H1 (cell line): ENCODE measurements at regions not wholly inside any gene's neighbourhood (a gene's known extent, or its start where the extent isn't known, plus 50 kb on each side); places are given as distances from the start of the nearest gene placed in this dataset.

Experiments used
- CTCF ChIA-PET: fragments of 300-600 bp; sonication (Branson Sonifier 250); formaldehyde crosslinking; loops from one replicate; lab custom pipeline; 2021; ENCODE audit not compliant: partially characterized antibody; lab: Charles Lee
- POLR2A ChIA-PET: fragments of 300-600 bp; sonication (Branson Sonifier 250); formaldehyde crosslinking; loops from one replicate; lab custom pipeline; 2021; ENCODE audit warnings: inconsistent platforms; ENCODE audit not compliant: partially characterized antibody; lab: Charles Lee
- DNase-seq, 2 experiments: peaks; one replicate each; pipeline versions ENCODE4 v3.0.0 to v3.0.0-alpha.2; 2010 to 2022; ENCODE audit warnings: low spot score in 2 of 2, low read depth in 1 of 2, mixed read lengths in 1 of 2
- FAIRE-seq: peaks from 2 replicates; lab custom pipeline; 2011; peaks lifted over from hg19 to GRCh38; lab: Jason Lieb, UNC
- H2AFZ ChIP-seq: 2 replicates; pipeline ENCODE4 v1.8.1; 2012; ENCODE audit warnings: low read length, inconsistent platforms
- H2AK5ac ChIP-seq: 2 replicates; pipeline ENCODE4 v1.6.1; 2013; ENCODE audit warnings: low read depth, low read length
- H2BK120ac ChIP-seq: replicated peaks from 2 replicates; pipeline ENCODE3; 2013; ENCODE audit warnings: low read depth, low read length, inconsistent platforms
- H2BK12ac ChIP-seq: 2 replicates; pipeline ENCODE4 v1.6.1; 2013; ENCODE audit warnings: low read depth, low read length
- H2BK15ac ChIP-seq: 2 replicates; pipeline ENCODE4 v1.6.1; 2013; ENCODE audit warnings: low read length
- H2BK20ac ChIP-seq: 2 replicates; pipeline ENCODE4 v1.6.1; 2013; ENCODE audit warnings: low read length
- H2BK5ac ChIP-seq: 2 replicates; pipeline ENCODE4 v1.6.1; 2013; ENCODE audit warnings: low read depth, low read length
- H3K14ac ChIP-seq: 2 replicates; pipeline ENCODE4 v1.6.1; 2013; ENCODE audit warnings: inconsistent platforms; ENCODE audit not compliant: insufficient read length
- H3K18ac ChIP-seq: 2 replicates; pipeline ENCODE4 v1.6.1; 2013; ENCODE audit warnings: low read length; ENCODE audit errors: extremely low read depth
- H3K23ac ChIP-seq: 2 replicates; pipeline ENCODE4 v1.6.1; 2013; ENCODE audit warnings: inconsistent platforms; ENCODE audit not compliant: insufficient read length
- H3K23me2 ChIP-seq: 2 replicates; pipeline ENCODE4 v1.6.1; 2013; ENCODE audit warnings: low read depth, low read length
- H3K27ac ChIP-seq: 2 replicates; pipeline ENCODE4 v1.6.1; 2011; ENCODE audit warnings: low read depth, low read length, inconsistent platforms
- H3K27me3 ChIP-seq, 4 experiments: replicated peaks in 1 of 4; 1 replicate in 1 of 4; 2 replicates in 3 of 4; pipeline versions ENCODE4 v1.6.1 to v1.8.1; 2011 to 2013; ENCODE audit warnings: low read length in 3 of 4, mild to moderate bottlenecking in 3 of 4, inconsistent platforms in 2 of 4, mixed read lengths in 2 of 4, moderate library complexity in 1 of 4; ENCODE audit not compliant: control insufficient read depth in 3 of 4, insufficient read depth in 3 of 4; ENCODE audit errors: extremely low read depth in 1 of 4
- H3K36me3 ChIP-seq, 4 experiments: 2 replicates each; pipeline versions ENCODE4 v1.6.1 to v1.8.1; 2011 to 2013; ENCODE audit warnings: mild to moderate bottlenecking in 4 of 4, low read length in 3 of 4, moderate library complexity in 2 of 4, control low read depth in 1 of 4, inconsistent platforms in 1 of 4; ENCODE audit not compliant: insufficient read depth in 4 of 4, control insufficient read depth in 2 of 4
- H3K4ac ChIP-seq: replicated peaks from 2 replicates; pipeline ENCODE3; 2013; ENCODE audit warnings: low read length, low read depth, mixed read lengths, inconsistent platforms; ENCODE audit not compliant: insufficient read length
- H3K4me1 ChIP-seq, 4 experiments: replicated peaks in 1 of 4; 1 replicate in 1 of 4; 2 replicates in 3 of 4; pipeline versions ENCODE4 v1.6.1 to v1.8.1; 2011 to 2013; ENCODE audit warnings: low read length in 3 of 4, inconsistent platforms in 2 of 4, mixed read lengths in 1 of 4; ENCODE audit not compliant: insufficient read depth in 4 of 4, control insufficient read depth in 3 of 4
- H3K4me2 ChIP-seq, 2 experiments: 2 replicates each; pipeline versions ENCODE4 v1.6.1 to v1.8.1; 2011 to 2013; ENCODE audit warnings: low read depth in 2 of 2, low read length in 2 of 2, control low read depth in 1 of 2, inconsistent platforms in 1 of 2, mild to moderate bottlenecking in 1 of 2; ENCODE audit not compliant: insufficient read depth in 1 of 2
- H3K4me3 ChIP-seq, 4 experiments: fragments of 200-600, 300-600 bp in 1 of 4; sonication (generic), shearing (Covaris generic), sonication (Bioruptor Twin) in 1 of 4; 2 replicates each; pipeline versions ENCODE4 v1.5.1 to v1.8.1; 2011 to 2016; ENCODE audit warnings: low read length in 4 of 4, low read depth in 3 of 4, control low read depth in 2 of 4, inconsistent platforms in 2 of 4, mild to moderate bottlenecking in 2 of 4, mixed read lengths in 1 of 4, moderate library complexity in 1 of 4; ENCODE audit not compliant: insufficient read depth in 2 of 4; ENCODE audit errors: extremely low read depth in 1 of 4
- H3K56ac ChIP-seq: replicated peaks from 2 replicates; pipeline ENCODE3; 2013; ENCODE audit warnings: low read depth, mild to moderate bottlenecking, mixed read lengths, low read length, inconsistent platforms; ENCODE audit not compliant: insufficient read length
- H3K79me1 ChIP-seq: 2 replicates; pipeline ENCODE4 v1.6.1; 2013; ENCODE audit warnings: low read depth, low read length, control low read depth
- H3K79me2 ChIP-seq, 2 experiments: 2 replicates each; pipeline versions ENCODE4 v1.6.1 to v1.8.1; 2012 to 2013; ENCODE audit warnings: low read length in 2 of 2, mild to moderate bottlenecking in 2 of 2, inconsistent platforms in 1 of 2; ENCODE audit not compliant: insufficient read depth in 2 of 2, control insufficient read depth in 1 of 2
- H3K9ac ChIP-seq, 4 experiments: replicated peaks in 1 of 4; 1 replicate in 1 of 4; 2 replicates in 3 of 4; pipeline versions ENCODE4 v1.6.1 to v1.8.1; 2011 to 2013; ENCODE audit warnings: low read depth in 3 of 4, low read length in 3 of 4, control low read depth in 2 of 4, mild to moderate bottlenecking in 2 of 4, moderate library complexity in 2 of 4, inconsistent platforms in 1 of 4; ENCODE audit errors: extremely low read depth in 1 of 4
- H3K9me3 ChIP-seq, 2 experiments: 2 replicates each; pipeline versions ENCODE4 v1.6.1 to v1.8.1; 2012 to 2013; ENCODE audit warnings: mild to moderate bottlenecking in 2 of 2, moderate library complexity in 2 of 2, control low read depth in 1 of 2, inconsistent platforms in 1 of 2, low read depth in 1 of 2, low read length in 1 of 2, mixed read lengths in 1 of 2; ENCODE audit not compliant: insufficient read depth in 2 of 2
- H4K20me1 ChIP-seq, 2 experiments: replicated peaks in 1 of 2; 2 replicates each; pipeline versions ENCODE3 to v1.8.1; 2011 to 2013; ENCODE audit warnings: inconsistent platforms in 2 of 2, low read length in 2 of 2, mild to moderate bottlenecking in 1 of 2; ENCODE audit not compliant: insufficient read depth in 2 of 2, control insufficient read depth in 1 of 2
- H4K5ac ChIP-seq: 2 replicates; pipeline ENCODE4 v1.6.1; 2013; ENCODE audit warnings: low read length, low read depth, mixed read lengths, inconsistent platforms; ENCODE audit not compliant: insufficient read length
- H4K8ac ChIP-seq: 2 replicates; pipeline ENCODE4 v1.8.0; 2013; ENCODE audit warnings: mild to moderate bottlenecking, moderate library complexity, low read length, inconsistent platforms; ENCODE audit not compliant: insufficient read depth; ENCODE audit errors: extremely low read depth
- H4K91ac ChIP-seq: replicated peaks from 2 replicates; pipeline ENCODE3; 2013; ENCODE audit warnings: low read length, mixed read lengths, inconsistent platforms; ENCODE audit not compliant: insufficient read length
- E2F6 ChIP-seq: IDR thresholded peaks from 2 replicates; pipeline ENCODE4 v1.6.1; 2012; ENCODE audit warnings: inconsistent platforms
- EZH2 ChIP-seq: fragments of 200-600 bp; sonication (generic); IDR thresholded peaks from 2 replicates; pipeline ENCODE4 v1.7.1; 2012; ENCODE audit warnings: low read depth, mild to moderate bottlenecking, moderate library complexity, low read length, inconsistent platforms; ENCODE audit not compliant: severe bottlenecking
- MAX ChIP-seq: IDR thresholded peaks from 2 replicates; pipeline ENCODE4 v1.6.1; 2012; ENCODE audit warnings: inconsistent platforms
- POLR2A ChIP-seq, 2 experiments: IDR thresholded peaks; 1 replicate in 1 of 2; 2 replicates in 1 of 2; pipeline ENCODE4 v1.6.1; 2011; ENCODE audit warnings: low read depth in 2 of 2, low read length in 2 of 2, mild to moderate bottlenecking in 2 of 2; ENCODE audit errors: control extremely low read depth in 1 of 2
- POLR2AphosphoS5 ChIP-seq: IDR thresholded peaks from 2 replicates; pipeline ENCODE4 v1.6.1; 2011; ENCODE audit warnings: low read depth, low read length
- RFX5 ChIP-seq: IDR thresholded peaks from 2 replicates; pipeline ENCODE4 v1.6.1; 2011; ENCODE audit warnings: low read depth, low read length, improper control_type of control experiment, borderline replicate concordance
- RNF2 ChIP-seq: fragments of 200-900, 300-1000 bp; sonication (generic); IDR thresholded peaks from 2 replicates; pipeline ENCODE4 v1.7.1; 2016; ENCODE audit warnings: borderline replicate concordance, low read depth, mild to moderate bottlenecking, antibody characterized with exemption, low read length; ENCODE audit not compliant: poor library complexity, severe bottlenecking; ENCODE audit errors: missing control alignments
- SIX5 ChIP-seq: IDR thresholded peaks from 2 replicates; pipeline ENCODE4 v1.6.1; 2011; ENCODE audit warnings: mild to moderate bottlenecking, low read depth, low read length

GRCh38 chr18:55024564-55024963 is 65.3 kb upstream of the CCDC68 start:
- Histone ChIP-seq H2AFZ (no peak overlapping the region), H3K4ac (no peak overlapping the region)
- POLR2A ChIA-PET: no interaction called here

More at GRCh38 chr18:55024564-55024963, 65.3 kb upstream of the CCDC68 start:
- no peak overlapping the region for H3K4me2 ChIP-seq
- DNase-seq (no peak), FAIRE-seq (no peak)
- H2AK5ac ChIP-seq: no peak overlapping the region
- H3K9me3 ChIP-seq: no peaks in the 10 kb centered on the region
- H3K9ac ChIP-seq: no peak overlapping the region
- no peaks in the 10 kb centered on the region for H3K4me1 ChIP-seq
- no peak overlapping the region for H3K4me3 ChIP-seq
- H4K8ac ChIP-seq: no peak overlapping the region
- no peaks in the 10 kb centered on the region for H3K23me2 ChIP-seq
- CTCF ChIA-PET: no interaction called here
- H4K91ac ChIP-seq: no peak overlapping the region
- no peaks in the 10 kb centered on the region for H3K79me1 ChIP-seq
- TF ChIP-seq POLR2A (IDR thresholded peaks at IDR 0.05; ENCODE audit: control extremely low read depth in 1 of 2, low read depth in 2 of 2, low read length in 2 of 2): no peak
- TF ChIP-seq EZH2: no peak
- no peak for TF ChIP-seq RNF2
- TF ChIP-seq RFX5: no peak
- TF ChIP-seq E2F6: no peak
- TF ChIP-seq SIX5: no peak
- TF ChIP-seq MAX: no peak
- TF ChIP-seq POLR2AphosphoS5: no peak
- H2BK20ac ChIP-seq: no peak overlapping the region
- H2BK120ac ChIP-seq: no peak overlapping the region
- no peaks in the 10 kb centered on the region for H3K79me2 ChIP-seq
- no peak overlapping the region for H2BK12ac ChIP-seq
- no peaks in the 10 kb centered on the region for H3K27me3 ChIP-seq
- H3K36me3 ChIP-seq: no peaks in the 10 kb centered on the region
- no peak overlapping the region for H2BK15ac ChIP-seq
- H2BK5ac ChIP-seq: no peak overlapping the region
- no peak overlapping the region for H3K27ac ChIP-seq
- H3K14ac ChIP-seq: no peak overlapping the region
- no peak overlapping the region for H4K5ac ChIP-seq
- no peak overlapping the region for H3K23ac ChIP-seq
- no peak overlapping the region for H3K18ac ChIP-seq
- no peaks in the 10 kb centered on the region for H4K20me1 ChIP-seq
- no peak overlapping the region for H3K56ac ChIP-seq
